ENCODE measurements at regions not wholly inside any gene's neighbourhood (a gene's known extent, or its start where the extent isn't known, plus 50 kb on each side); places are given as distances from the start of the nearest gene placed in this dataset.
A peak's percentile ranks its signal among the peaks of the same experiment; 100 is the strongest.

- in situ Hi-C loops (cut with MboI; ENCODE audit: low sequenced_read_pairs) = loop anchor here (10.0 kb wide), 1 partner anchor 108 kb away; no protein-coding TSS in a partner anchor
- Histone ChIP-seq H2AK5ac (ENCODE audit: low read depth, low read length) (0 out of 2 replicates have a peak overlapping the region, but pooled peaks have one; percentile 62), H2AK9ac (replicated peaks; ENCODE audit: low read depth, low read length, poor library complexity) (peak overlapping the region; percentile 53), H3K18ac (ENCODE audit: low read depth, low read length) (peak overlapping the region; percentile 98), H3K9ac (ENCODE audit: low read depth, low read length) (no peak overlapping the region; the same call in 1 of the 2 replicates), H3K4ac (ENCODE audit: low read depth, low read length) (peak overlapping the region; percentile 99), H3K9me1 (ENCODE audit: insufficient read depth, low read length) (peaks cover 7% of the 10 kb centered on the region), H4K8ac (ENCODE audit: low read depth in 2 of 2, low read length in 2 of 2) (peak overlapping the region; percentile 26 to 97), H4K5ac (ENCODE audit: low read depth, low read length) (peak overlapping the region; percentile 88), H2BK5ac (ENCODE audit: low read depth, low read length, poor library complexity, severe bottlenecking) (peak overlapping the region; percentile 100), H2BK15ac (ENCODE audit: low read depth, low read length) (peak overlapping the region; percentile 55; the same call in 2 of the 3 replicates), H3K23ac (ENCODE audit: low read depth, low read length) (peak overlapping the region; percentile 59; the same call in 1 of the 2 replicates), H3K36me3 (ENCODE audit: control insufficient read depth, insufficient read depth, low read length) (no peaks in the 10 kb centered on the region), H3K14ac (replicated peaks; ENCODE audit: low read depth, low read length) (peak overlapping the region; percentile 60; the same call in 1 of the 2 replicates), H3K27me3 (ENCODE audit: control insufficient read depth, insufficient read depth, low read length) (no peaks in the 10 kb centered on the region), H4K20me1 (ENCODE audit: insufficient read depth, low read length) (no peaks in the 10 kb centered on the region), H2BK20ac (ENCODE audit: low read depth, low read length) (peak overlapping the region; percentile 99), H3K4me1 (ENCODE audit: control insufficient read depth, insufficient read depth, low read length) (peaks cover 27% of the 10 kb centered on the region), H4K91ac (ENCODE audit: insufficient read depth, low read depth, low read length) (peak overlapping the region; percentile 97), H2AFZ (replicated peaks; ENCODE audit: low read length, poor library complexity) (no peak overlapping the region), H3K56ac (ENCODE audit: extremely low read depth, insufficient read depth, low read length) (peak overlapping the region; percentile 93), H3K4me3 (ENCODE audit: insufficient read depth, low read depth, low read length) (no peak overlapping the region), H3K27ac (ENCODE audit: insufficient read depth, low read length) (peak overlapping the region; percentile 93; the same call in 1 of the 2 replicates), H2BK120ac (ENCODE audit: low read depth, low read length) (peak overlapping the region; percentile 99), H3K4me2 (ENCODE audit: low read depth, low read length) (peak overlapping the region; percentile 56; the same call in 1 of the 2 replicates), H3K9me3 (ENCODE audit: control insufficient read depth, insufficient read depth, low read length) (no peaks in the 10 kb centered on the region), H3K79me1 (ENCODE audit: low read depth in 1 of 2, low read length in 2 of 2) (peaks cover 3 to 38% of the 10 kb centered on the region in 2 experiments; a peak in 3 of 4 replicates)
- CTCF ChIA-PET = interaction anchor here (1.1 to 1.2 kb wide), 2 partner anchors 19 to 416 kb away, joined by 3 read pairs; no protein-coding TSS in a partner anchor
- dilution Hi-C loops (cut with HindIII; ENCODE audit: low sequenced_read_pairs, unreplicated experiment) = no loop called here
- WGBS, 2 experiments (ENCODE audit: extremely low coverage in 2 of 2, insufficient read length in 1 of 2) = no CpG with 5 or more reads among the region's 6 CpGs
- ATAC-seq (ENCODE audit: low read depth) = peak; percentile 65
- intact Hi-C loops (cut with micrococcal nuclease) = loop anchor here (1.0 to 10.0 kb wide), 5 partner anchors 106 to 530 kb away; partner anchors contain the start of gene SLC38A1
- peak; percentile 97 for DNase-seq
- BruUV-seq (replicated peaks) = no TSS peak
- TF ChIP-seq RAD21 (IDR thresholded peaks at IDR 0.05; ENCODE audit: low read length) = no peak
- TF ChIP-seq BHLHE40 (IDR thresholded peaks at IDR 0.05; ENCODE audit: low read depth, low read length) = 0 out of 2 replicates have a peak, but pooled peaks have one; percentile 10
- peak; percentile 83 for TF ChIP-seq CEBPB (IDR thresholded peaks at IDR 0.05; ENCODE audit: low read depth, low read length)
- no peak for TF ChIP-seq CHD1 (IDR thresholded peaks at IDR 0.05; ENCODE audit: low read depth, low read length)
- no peak for TF ChIP-seq MXI1 (IDR thresholded peaks at IDR 0.05; ENCODE audit: borderline replicate concordance, low read depth, low read length)
- peak; percentile 78 for TF ChIP-seq FOS (IDR thresholded peaks at IDR 0.05; ENCODE audit: low read depth, low read length)
- TF ChIP-seq RFX5 (IDR thresholded peaks at IDR 0.05; ENCODE audit: low read depth, low read length) = no peak
- POLR2A ChIA-PET (ENCODE audit: unreplicated experiment) = interaction anchor here (0.6 to 1.5 kb wide), 9 partner anchors 15 to 127 kb away, joined by 3 to 7 read pairs (median 3); no protein-coding TSS in a partner anchor
Observed at GRCh38 chr12:46492471-46493085, 120.0 kb upstream of the SLC38A2 start.

Data from IMR-90 (cell line).